GM04504 (cell line): ENCODE measurements at regions not wholly inside any gene's neighbourhood (a gene's known extent, or its start where the extent isn't known, plus 50 kb on each side); places are given as distances from the start of the nearest gene placed in this dataset.
"Not testable (repeated sequence)": the region's sequence is repeated elsewhere in the genome, so short reads cannot be mapped to it uniquely, and the experiment has no call there.

Source experiments
- DNase-seq: peaks from one replicate; pipeline ENCODE4 v3.0.0-alpha.2; 2012; ENCODE audit warnings: low read depth

DNA sequence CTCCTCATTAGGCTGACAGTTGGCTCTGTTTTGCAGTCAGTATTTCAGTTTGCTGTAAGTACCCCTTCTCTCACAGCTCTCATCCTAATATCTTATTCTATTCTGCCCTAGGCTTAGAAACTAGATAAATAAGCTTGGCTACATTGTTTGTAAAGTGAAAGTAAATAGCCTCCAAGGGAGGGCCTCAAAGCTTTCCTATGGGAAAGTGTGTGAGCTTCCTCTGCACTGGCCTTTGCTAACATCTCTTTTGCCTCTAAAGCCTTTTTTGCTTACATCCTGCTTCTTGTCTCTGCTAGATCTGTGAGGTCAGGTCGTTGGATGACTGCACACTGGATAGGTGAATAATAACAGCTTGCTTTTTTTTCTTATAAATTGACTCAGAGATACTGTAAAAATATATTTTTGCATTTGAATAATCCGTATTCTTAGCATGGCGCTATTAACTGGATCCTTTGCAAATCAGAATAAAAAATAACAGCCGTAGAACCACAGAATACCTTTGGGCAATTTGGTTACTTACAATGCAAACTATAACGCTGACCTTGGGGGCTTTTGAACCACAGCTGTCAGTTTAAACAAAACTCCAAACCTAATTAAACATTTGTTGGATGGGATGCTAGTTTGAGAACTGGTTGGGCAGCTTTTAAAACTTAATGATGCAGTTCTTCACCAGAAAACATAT lies 55.1 kb downstream of the TTC6 start:
- no peak for DNase-seq

DNA sequence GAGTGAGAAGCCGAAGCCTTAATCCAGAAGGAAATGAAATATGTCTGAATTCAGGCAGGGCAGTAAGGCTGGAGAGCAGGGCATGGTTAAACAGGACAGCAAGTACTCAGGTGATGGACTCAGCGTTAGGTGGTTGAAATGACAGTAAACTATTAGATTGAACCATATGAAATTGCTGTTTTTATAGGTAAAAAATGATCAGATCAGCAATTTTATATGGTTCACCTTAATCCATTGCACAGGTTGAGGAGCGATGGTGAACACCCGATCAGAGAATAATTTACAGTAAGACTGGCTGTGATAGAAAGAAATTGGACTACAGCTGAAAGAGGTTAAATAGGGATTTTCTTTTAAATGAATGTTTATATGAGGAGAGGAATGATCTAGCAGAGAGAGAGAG lies 56.6 kb downstream of the TTC6 start:
- DNase-seq: no peak

DNA sequence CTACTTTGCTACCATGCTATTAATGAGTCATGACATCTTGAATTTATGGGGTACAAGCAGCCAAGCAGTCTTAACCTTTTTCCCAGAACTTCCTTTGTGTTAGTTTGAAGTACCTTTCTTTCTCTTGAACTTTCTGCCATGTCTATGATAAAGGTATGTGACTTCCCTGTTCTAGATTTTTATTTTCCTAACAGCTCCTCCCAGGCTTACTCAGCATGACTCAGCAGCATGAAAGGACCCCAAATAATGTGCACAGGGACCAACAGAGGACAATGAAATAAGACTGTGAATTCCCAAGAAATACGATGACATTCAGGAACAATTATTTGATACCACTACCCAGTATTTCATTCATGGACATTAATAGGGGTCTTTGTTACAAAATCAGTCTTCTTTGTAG lies 60.0 kb downstream of the TTC6 start:
- no peak for DNase-seq

DNA sequence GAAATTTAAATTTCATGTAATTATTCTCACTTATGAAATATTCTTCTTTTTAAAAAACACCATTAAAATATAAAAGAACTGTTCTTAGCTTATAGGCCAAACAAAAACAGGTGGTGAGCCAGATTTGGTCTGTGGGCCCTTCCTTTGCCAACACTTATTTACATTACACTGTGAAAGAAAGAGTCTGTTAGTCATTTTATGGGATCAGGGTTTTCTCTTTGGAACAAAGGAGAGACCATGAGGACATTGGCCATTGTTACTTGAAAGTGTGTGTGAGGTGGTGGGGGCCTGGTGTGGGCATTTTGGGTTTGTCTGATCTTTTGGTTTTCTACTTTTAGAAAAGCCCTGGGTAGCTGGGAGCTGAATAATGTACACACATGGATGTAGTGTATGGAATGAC lies 62.7 kb downstream of the TTC6 start:
- no peak for DNase-seq

DNA sequence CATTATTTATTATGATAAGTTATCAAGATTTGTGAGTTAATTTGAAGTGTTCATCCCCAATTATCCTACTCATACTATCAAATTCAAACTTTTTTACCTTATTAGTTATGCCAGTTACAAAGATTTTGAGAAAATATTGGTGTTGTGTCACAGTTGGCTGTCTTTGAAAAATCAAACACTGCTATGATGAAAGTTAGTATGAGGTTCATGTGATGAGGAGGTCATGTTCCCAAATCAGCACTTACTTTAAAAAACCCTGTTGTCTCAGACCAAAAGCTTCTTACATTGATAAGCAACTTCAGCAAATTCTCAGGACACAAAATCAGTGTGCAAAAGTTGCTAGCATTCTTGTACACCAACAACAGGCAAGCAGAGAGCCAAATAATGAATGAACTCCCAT lies 68.1 kb downstream of the TTC6 start:
- DNase-seq: no peak

DNA sequence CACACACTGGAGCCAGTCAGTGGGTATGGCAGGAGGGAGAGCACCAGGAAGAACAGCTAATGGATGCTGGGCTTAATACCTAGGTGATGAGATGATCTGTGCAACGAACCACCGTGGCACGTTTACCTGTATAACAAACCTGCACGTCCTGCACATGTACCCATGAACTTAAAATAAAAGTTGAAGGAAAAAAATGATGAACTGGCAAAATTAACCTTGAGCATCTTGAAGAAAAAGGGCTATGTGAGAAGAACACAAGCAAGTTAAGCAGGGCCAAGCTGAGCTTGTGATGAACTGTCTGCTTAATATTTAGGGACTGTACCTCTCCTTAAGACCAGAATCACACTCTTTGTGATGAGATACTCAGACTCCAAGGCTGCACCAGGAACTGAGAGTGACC lies 70.0 kb downstream of the TTC6 start:
- no peak for DNase-seq

DNA sequence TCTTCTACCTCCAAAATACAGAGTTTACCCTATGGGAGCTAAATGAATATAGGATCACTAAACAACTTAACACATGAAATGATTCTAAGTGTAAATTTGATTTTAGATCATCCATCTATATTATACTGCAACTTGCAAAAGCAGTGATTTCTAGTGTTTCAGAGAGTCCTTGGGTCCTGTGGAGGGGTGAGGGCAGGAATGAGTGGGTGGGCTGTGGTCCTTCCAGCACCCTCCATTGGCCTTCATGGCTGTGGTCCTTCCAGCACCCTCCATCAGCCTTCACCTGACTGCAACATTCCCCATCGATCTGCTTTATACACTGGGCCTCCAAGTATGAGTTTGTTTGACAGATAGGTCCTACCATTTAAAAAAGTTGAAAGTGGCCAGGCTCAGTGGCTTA lies 70.5 kb downstream of the TTC6 start:
- DNase-seq: no peak

DNA sequence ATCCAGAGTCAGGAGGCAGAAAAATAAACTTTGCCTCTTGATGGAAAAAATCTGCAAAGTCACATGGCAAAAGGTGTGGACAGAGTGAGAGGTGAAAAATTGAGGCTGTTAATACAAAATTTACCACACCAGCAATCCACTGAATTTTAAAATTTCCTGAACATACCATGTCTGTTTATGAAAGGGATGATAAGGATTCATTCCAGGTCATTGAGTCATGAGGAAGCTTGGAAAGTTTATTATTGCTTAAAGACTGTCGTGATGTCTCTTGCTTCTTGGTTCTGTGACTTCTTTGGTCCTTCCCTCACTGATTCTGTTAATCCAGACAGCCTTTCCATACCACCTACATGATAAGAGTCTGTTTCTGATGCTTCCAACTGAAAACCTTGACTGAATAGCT lies 73.2 kb downstream of the TTC6 start:
- no peak for DNase-seq

DNA sequence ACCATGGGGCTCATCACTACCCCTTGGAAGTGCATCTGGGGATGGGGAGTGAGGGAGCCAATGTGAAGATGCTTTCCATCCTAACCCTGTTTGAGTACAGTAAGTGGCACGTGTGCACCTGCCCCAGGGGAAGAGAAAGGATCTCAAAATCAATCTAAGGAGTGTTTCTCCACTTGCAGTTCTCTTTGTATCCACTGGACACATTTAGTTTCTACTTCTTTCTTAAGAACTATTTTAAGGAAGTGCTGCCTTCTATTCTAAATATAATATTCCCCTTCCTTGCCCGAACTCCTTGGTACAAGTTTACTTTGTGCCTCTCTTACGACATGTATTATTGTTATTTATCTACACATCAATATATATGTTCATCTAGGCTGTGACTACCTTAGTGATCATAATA lies 73.8 kb downstream of the TTC6 start:
- no peak for DNase-seq

DNA sequence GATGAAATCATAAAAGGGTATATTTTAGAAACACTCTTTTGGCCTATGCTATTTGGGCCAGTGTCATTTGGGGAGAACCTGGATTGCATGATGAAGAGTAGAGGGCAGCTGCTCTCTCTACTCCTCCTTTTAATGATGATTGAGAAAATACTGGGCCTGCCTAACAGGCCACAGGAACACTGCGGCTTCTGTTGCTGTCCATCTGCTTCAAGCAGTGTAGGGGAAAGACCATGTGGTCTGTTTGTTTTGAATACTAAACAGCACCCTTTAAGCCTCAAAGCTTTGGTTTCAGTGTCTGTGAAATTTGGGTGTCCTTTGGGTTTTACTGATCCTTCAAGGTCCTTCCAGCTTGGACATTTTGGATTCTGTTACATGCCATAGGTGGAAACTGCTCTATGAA lies 78.0 kb downstream of the TTC6 start:
- no peak for DNase-seq

DNA sequence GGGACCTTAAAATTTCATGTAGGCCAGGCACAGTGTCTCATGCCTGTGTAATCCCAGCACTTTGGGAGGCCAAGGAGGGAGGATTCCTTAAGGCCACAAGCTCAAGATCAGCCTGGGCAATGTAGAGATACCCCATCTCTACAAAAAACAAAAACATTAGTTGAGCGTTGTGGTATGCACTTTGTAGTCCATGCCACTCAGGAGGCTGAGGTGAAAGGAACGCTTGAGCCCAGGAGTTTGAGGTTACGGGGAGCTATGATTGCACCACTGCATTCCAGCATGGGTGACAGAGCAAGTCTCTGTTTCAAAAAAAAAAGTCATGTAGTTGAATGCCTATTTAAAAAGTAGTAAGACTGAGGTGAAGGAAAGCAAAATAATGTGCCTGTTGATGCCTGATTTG lies 83.5 kb downstream of the TTC6 start:
- no peak for DNase-seq

DNA sequence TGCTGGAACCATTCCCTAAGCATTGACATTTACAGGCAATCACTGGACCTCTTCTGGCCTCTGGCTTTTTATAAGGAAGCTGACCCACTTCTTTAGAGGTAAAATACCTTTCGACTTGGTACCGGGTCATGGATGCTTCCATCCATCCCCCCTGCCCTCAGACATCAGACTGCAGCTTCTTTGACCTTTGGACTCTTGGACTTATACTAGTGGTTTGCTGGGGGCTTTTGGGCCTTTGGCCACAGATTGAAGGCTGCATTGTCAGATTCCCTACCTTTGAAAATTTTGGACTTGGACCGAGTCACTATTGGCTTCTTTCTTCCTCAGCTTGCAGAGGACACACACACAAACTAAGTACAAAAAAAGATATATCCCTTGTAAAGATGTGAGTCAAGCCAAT lies 86.1 kb downstream of the TTC6 start:
- DNase-seq: no peak

DNA sequence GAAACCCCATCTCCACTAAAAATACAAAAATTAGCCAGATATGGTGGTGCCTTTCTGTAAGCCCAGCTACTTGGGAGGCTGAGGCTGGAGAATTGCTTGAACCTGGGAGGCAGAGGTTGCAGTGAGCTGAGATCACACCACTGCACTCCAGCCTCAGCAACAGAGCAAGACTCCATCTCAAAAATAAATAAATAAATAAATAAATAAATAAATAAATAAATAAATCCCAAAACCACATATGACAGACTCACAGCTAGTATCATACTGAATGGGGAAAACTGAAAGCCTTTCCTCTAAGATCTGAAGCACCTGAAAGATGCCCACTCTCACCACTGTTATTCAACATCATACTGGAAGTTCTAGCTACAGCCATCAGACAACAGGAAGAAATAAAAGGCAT lies 97.3 kb downstream of the TTC6 start:
- not testable (repeated sequence) for DNase-seq

DNA sequence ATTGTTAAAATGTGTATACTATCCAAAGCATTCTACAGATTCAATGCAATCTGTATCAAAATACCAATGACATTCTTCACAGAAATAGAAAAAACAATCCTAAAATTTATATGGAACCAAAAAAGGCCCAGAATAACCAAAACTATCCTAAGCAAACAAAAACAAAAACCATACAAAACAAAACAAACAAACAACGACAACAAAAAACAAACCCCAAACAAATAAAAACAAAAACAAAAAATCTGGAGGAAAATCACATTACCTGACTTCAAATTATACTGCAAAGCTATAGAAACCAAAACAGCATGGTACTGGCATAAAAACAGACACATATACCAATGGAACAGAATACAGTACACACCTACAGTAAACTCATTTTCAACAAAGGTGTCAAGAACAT lies 98.0 kb downstream of the TTC6 start:
- DNase-seq: not testable (repeated sequence)

DNA sequence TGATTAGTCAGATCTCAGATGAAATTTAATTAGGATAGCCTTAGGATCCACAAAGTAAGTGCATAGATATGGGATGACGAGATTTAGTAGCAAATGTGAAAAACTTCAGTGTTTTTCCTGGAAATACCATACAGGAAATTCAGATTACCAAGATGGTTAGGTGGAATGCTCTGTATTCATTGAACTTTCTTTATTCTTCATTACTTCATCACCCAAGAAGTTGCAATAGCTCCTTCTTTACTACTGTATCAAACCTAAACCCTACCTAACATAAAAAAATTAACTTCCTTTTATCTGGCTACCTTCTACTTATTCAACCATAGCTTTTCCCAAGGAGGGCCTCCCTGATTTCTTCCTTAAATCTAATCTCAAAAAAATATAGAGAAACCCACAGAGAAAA lies 100.4 kb downstream of the TTC6 start:
- no peak for DNase-seq

DNA sequence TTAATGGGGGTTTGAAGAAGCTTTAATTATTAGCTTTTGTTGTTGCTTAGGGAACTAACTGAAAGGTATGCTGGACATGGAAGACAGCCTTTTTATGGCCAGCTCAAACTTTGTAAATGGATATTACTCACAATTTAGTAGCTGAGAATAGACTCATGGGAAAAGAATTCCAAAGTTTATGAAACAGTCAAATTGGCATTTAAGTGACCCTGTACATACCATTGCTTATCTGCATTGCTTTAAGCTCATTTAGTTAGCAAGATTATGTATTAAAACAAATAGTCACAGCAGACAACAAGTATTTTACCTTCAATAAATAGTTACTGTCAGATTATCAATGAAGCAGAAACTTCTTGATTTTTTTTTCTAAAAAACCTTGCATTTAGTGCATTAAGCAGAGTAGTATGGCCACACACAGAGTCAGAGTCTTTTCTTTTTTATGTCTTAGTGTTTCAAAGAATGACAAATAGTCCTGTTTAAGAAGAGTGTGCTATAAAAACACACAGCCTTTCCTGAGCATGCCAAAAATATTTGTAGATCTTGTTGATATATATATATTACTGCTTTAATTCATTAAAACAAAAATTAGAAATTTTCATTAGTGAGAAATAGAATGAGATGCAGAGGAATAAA lies 102.2 kb downstream of the TTC6 start:
- DNase-seq: no peak

DNA sequence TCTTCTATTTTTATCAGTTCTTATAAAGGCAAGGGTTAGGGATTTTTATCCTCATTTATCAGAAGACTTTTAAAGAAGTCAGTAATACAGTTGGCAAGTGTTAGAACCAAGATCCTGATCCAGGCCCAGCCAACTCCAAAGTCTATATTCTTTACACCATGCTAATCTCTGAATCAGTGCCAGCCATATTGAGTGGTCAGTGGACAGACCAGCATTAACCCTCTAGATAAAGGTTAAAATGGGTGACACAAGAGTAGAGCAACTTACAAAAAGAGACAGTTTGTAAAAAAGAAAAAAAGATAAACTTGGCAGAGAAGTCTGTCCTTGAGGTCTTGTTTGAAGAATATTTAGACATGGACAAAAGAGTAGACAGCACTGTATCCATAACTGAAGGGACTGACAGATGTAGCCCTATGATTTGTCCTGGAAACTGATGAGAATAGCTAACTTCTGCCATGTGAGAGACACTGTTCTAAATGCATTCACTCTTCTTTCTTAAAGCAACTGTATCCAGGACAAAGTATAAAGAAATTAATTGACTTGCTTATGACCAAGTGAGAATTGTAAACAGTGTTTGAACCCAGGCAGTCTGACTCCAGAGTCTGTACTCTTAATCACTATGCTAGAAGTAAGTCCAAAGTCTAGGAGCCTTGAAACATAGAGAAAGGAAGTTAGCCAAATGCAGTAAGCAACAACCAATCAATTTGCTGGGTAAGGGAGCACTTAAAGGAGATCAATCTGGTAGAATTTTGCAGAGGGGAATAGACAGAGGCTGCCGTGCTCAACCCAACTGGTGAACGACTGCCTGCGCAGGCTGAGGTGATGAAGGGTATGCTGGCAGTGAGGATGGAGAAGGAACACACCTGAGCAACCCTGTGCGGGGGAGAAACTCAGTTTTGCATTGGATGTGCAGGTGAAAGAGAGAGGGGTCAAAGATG lies 103.7 kb downstream of the TTC6 start:
- no peak for DNase-seq

DNA sequence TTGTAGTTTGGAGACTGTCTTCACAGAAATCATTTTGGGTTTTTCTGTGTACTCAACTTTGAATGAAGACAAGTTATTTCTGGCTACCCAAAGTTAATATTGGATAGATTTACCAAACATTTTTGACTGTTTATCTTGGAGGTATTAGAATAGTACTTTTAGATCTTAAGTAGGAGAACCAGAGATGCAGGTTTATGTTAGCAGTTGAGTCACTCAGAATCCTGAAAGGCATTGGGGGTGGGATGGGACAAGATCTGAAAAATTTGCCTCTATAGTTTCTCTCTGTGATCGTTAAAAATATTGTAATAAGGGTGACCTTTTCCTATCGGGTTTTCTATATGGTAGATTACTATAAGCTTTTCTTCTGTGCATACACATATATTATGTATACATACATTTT lies 112.3 kb downstream of the TTC6 start:
- no peak for DNase-seq

DNA sequence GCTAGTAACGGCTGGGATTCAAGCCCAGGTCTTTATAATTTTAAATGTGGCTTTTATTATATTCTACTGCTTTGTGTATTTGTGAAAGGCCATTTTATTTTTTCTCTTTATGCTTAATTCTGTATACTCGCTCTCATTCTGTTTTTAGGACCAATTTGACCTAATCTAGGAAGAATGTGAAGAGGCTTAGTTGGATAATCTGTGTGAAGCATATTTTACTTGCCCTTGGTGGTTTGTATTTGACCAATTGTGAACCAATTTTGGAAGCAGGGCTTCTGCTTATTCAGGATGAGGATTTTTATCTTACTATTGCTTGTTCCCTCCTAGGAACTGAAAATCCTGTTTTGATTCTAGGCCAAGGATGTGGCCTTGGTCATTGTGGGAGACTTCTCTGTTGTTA lies 113.1 kb downstream of the TTC6 start:
- DNase-seq: no peak

DNA sequence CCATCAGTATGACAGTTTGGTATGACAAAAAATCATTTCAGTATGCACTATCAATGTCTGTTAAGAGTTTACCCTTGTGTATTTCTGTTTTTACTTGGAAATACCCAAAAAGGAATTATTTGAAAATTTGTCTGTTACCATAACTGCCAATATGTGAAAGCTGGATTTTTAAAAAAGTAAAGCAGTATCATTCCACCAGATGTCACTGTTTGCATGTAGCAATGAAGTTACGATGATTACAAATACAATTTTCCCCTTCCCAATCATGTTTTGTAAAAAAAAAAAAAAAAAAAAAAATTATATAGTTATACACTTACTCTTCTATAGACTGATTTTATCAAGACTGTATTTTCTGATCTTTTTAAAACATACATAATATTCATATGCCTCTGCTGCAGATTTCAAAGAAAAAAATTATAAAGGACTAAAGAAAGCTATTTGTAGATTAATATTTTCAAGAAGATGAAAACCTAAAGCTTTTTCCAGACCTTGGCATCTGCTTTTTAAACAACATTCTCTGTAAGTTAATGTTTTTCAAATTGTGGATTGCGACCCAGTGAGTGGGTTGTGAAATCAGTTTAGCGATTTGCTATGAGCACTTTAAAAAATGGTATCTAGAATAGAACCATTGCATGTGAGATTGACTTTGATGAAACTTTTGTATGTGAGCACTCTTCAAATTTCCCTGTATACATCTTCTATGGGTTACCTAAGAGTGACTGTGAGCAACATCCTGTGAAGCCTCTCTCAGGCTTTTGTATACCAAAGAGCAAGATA lies 114.2 kb downstream of the TTC6 start:
- no peak for DNase-seq

DNA sequence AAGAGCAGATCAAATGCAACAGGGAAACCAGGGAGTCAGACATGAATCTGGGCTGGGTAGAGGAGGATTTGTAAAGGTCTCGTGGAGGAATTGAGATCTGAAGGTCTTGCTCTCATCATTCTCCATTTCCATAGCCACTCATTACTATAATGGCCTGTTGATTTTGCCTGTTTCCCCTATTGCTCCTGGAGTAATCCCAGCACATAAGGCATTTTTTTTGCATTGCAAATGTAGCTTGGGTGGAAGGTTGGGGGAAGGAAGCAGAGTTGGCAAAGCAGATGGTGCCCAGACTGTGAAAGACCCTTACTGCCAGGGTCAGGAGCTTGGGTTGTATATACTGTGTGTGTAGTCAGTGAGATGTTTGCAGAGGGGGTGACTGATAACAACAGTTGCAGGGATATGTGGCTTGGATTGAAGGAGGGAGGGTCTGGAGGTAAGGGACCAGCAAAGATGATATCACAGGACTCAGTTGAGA lies 116.0 kb downstream of the TTC6 start:
- DNase-seq: no peak

DNA sequence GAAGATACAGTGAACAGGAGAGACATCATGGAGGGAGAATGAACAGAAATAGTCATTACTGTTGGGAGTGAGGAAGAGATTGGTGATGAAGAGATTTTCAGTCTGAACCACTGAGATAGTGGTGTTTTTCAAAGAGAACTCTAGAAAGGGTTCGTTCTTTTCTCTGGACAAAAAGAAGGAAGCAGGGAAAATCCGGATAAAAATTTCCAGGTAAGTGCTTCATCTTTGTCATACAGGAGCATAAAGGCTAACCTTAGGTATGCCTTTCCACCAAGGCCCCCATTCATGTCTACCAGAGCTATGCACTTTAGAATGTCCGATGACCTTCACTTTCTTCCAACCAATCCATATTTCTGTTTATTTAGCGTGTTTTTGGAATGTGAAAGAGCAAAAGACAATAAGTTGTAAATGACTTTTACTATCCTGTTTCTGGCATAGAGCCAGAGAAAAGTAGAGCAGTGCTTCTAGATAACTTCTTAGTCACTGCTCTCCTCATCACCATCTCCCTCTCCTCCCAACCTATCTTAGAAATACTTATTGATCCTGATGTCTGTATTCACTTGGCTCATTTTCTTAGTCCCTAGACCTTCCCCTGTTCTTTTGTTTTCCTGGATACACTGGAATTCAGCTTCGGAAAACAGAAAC lies 116.5 kb downstream of the TTC6 start:
- DNase-seq: no peak
